NCI-H1436 treated with DMSO at 0.1 percent for 48 hours (cell line): ENCODE measurements at regions not wholly inside any gene's neighbourhood (a gene's known extent, or its start where the extent isn't known, plus 50 kb on each side); places are given as distances from the start of the nearest gene placed in this dataset.

ENCODE experiments used
- DNase-seq: peaks from one replicate; lab custom pipeline; 2025; lab: John Stamatoyannopoulos, UW

- no peak for DNase-seq
Observed at GRCh38 chr9:7944572-7944971, 145.0 kb upstream of the DMAC1 start.

DNA sequence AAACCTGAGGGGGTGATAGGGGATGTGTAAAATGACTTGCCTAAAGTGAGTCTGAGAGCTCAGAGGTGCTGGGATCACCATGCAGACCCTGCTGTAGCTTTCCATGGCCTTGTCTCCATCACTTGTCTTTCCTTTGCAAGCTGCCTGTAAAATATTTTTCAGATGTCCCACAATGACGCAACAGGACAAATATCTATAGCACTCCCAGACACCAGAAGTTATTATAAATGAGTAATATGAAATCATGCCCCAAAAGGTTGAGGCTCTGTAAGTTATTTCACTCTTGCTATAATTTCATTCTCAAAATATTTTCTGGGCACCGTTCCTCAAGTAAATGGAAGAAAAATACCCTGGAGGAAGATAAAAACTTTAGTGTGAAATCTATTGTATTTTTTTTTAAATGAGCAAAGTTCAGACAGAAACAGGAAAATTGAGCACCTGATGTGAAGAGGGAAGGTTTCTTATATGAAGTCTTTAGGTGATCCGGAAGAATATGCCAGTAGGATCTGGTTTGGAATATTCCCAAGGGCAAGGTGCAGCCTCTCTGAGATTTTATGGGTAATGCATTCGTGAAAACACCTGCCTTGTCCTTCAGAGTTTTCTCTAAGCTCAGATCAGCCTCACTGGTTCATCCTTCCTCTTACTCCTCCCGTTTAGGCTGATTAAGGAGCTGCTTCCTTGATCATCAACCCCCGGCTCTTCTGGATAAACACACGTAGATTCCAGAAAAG lies 138.3 kb upstream of the DMAC1 start:
- no peak for DNase-seq

GRCh38 chr9:7936996-7937395 lies 137.4 kb upstream of the DMAC1 start:
- no peak for DNase-seq

DNA sequence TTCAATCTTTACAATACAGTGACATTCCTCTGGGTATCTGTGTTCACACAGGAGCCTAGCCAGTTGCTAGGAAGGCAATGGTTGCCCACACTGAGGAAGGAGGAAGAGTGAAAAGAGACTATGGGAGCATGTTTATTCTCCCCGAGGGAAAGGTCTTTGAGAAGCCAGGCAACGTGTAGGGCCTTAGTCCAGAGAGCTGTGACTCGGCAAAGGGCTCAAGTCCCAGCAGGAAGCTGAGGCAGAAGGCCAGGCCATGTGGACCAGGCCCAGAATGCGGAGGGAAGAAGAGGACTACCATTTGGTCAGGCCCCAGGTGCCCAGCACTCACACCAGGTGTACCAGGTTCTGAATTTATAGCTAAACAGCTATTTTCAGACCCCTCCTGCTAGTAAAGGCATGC lies 136.6 kb upstream of the DMAC1 start:
- no peak for DNase-seq

DNA sequence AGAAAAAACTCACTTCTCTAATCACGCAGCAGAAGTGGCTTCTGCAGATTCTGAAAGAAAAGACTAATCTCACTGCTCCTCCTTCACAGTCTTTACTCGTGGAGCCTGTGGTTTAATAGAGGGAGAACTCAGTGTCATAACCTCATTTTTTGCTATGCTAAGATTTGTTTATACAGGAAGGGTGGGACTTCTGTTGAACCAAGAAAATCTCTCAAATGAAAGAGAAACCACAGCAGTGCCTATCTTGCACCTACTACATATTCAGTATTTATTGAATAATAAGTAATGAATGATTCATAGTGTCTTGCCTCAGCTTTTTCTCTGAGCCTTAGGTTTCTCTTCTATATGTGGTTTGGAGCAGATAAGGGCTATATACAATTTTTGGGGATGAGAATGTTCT lies 136.1 kb upstream of the DMAC1 start:
- no peak for DNase-seq

- no peak for DNase-seq
Observed at GRCh38 chr9:7932767-7933166, 133.2 kb upstream of the DMAC1 start.

- DNase-seq = no peak
Observed at GRCh38 chr9:7930613-7931012, 131.0 kb upstream of the DMAC1 start.

DNA sequence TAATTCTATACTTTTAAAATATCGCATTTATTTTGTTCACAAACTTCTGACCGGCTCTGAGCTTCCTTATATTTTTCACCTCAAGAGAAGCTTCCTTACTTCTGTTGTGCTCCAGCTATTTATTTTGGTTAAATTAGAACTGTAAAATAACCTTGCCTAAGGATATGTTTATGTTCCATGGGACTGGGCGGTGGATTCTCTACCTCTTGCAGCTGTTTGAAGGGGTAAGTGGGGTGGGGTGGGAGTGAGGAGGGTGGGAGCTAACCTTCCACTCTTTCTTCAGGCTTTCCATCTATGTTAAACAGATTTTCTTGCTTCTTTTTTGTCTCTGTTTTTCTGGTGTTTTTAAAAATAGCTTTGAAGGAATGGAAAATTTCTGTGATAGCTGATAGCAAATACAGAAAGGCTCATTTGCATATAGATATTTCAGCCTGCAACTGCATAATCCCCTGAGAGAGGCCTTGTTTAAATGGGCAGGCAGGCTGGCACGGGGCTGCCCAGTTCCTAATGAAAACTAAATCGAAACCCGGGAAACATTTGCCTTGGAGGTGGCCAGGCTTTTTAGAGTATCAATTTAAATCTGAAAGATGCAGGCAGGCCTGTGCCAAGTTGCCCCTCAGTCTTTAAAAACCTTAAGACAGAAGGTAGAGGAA lies 122.1 kb upstream of the DMAC1 start:
- DNase-seq = no peak

DNA sequence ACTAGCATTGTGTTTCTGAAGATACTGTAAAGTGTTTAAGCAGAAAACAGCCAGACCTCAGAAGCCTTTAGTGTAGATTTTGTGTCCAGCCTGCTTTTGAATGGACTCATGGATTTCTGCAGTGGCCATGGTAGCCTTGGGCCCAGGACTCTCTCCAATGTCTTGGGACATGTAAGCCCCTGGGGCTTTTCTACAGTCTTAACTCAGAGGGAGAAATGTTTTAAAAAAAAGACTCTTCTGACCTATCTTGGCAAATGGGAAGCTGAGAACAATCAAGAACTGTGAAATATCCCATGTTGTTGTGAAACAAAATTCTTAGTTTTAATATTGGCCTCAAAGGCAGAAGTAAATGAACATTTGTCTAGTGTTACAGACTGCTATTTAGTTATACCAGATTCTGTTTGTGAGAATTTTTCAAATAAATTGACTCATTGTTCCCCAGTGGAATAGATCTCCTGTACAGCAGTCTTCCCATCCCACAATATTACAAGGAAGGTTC lies 112.5 kb upstream of the DMAC1 start:
- DNase-seq = no peak

- no peak for DNase-seq
Observed at GRCh38 chr9:7910426-7911020, 110.9 kb upstream of the DMAC1 start.

- DNase-seq = no peak
Observed at GRCh38 chr9:7909537-7909936, 110.0 kb upstream of the DMAC1 start.

GRCh38 chr9:7907551-7908337 lies 108.2 kb upstream of the DMAC1 start:
- no peak for DNase-seq

- DNase-seq = no peak
Observed at GRCh38 chr9:7906783-7907550, 107.4 kb upstream of the DMAC1 start.

GRCh38 chr9:7901621-7902020 lies 102.0 kb upstream of the DMAC1 start:
- DNase-seq = no peak

DNA sequence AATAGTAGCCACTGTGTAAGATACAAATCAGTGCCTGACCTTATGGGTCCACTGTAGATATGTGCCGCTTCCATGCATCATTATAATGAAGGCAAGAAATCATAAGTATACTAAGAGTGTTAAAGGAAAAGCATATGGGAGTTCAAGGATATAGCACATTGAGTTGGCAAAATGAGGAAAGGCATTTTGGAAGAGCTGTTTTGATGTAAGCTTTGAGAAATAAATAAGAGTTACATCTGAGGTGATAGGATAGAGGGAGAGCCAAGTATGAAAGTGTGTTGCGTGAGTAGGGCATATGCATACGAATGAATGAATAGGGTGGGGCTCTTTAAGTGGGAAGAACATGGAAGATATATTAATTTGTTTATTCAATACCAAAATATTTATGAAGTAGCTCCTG lies 101.0 kb upstream of the DMAC1 start:
- no peak for DNase-seq

DNA sequence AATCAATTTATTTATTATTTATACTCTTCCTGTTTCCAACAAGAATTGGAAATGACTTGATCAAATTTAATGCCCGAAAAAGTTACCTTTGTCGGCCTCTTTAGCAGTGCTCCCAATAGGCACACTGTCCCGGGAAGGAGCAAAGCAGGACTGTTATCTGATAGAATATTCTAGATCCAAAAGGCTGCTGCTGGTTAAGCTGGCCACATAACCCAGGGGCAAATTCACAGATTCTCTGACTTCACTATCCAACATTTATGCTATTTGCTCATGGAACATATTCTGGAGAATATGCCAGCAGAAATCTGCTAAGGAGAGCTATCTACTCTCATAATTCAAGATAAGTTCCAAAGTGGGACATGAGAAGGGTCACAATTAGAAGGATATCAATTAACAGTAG lies 100.2 kb upstream of the DMAC1 start:
- DNase-seq = no peak

- no peak for DNase-seq
Observed at GRCh38 chr9:7894231-7894630, 94.7 kb upstream of the DMAC1 start.

DNA sequence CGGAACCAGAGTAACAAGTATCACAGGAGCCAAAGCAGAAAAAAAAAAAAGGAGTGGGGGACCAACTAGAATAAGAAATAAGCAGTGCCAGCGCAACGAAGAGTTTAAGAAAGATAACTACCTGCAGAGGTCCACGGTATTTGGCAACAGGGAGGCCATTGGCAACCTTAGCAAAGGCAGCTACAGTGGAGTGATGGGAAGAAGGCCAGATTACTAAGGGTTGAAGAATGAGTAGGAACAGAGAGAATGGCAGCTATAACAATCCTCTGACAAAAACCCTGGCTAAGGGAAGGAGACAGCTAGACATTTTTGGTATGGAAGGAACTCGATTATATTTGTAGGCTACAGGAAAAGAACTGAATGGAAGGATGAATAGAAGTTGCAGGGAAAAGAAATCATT lies 93.4 kb upstream of the DMAC1 start:
- no peak for DNase-seq

DNA sequence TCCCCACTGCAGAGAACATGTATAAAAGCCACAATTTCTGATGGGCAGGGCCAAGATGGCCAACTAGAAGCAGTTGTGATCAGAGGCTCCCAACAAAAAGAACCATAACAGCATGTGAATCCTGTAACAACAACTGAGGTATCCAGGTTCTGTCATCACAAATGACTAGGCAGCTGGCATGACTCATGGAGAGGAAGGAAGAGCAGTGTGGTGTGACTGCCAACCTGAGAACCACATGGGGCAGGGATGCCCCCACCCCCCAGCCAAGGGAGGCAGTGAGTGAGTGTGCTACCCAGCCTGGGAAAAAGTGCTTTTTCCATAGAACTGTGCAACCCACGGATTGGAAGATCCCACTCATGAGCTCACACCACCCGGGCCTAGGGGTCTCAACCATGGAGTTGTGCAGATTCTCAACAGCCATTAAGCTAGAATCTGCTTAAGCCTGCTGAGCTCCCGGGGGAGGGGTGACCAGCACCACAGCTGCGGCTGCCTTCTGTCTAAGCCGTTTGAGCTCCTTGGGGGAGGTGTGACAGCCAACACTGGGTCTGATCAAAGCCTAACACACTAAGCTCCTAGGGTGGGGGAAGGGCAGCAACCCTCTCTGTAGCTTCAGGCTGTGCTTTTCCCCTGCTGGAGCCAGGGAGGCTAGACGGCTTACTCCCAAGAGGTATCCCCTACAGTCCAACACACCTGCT lies 80.1 kb upstream of the DMAC1 start:
- DNase-seq = no peak

DNA sequence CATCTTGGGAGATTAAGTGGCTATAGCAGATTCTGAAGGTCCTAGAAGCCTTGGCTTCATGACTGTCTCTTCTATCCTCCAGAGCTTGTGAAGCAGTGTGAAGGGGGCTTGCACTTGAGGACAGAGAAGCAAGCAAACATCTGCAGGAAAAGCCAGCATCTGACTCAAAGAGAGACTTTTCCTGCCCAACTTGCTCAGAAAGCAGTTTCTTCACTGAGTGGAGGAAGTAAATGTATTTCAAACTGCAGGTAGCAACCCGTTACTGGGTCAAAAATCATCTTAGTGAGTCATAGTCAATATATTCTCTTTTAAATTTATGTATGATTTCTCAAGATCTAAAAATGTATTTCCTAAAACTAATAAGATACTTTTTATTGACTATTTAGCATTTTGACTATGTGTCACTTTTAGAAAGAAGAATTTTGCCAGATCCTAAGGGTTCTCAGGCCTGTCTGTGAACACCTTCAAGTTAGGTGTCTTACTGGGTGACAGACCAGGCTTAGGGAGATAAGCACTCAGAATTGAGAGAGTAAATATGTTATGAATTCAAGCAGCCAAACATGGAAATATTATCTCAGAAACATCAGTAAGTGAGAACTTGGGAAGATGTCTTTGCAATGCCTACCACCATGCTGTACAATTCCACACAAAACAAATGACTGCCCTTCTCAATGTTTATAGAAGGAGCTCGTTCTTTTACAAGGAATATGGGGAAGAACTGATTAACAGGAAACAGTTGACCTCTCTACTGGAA lies 72.6 kb upstream of the DMAC1 start:
- DNase-seq = no peak
